ENCODE measurements at regions not wholly inside any gene's neighbourhood (a gene's known extent, or its start where the extent isn't known, plus 50 kb on each side); places are given as distances from the start of the nearest gene placed in this dataset.

- no peak for TF ChIP-seq CTCF (IDR thresholded peaks at IDR 0.05)
- Histone ChIP-seq H3K27ac (ENCODE audit: low read depth in 1 of 2, low read length in 2 of 2) (no peak overlapping the region), H3K4me2 (replicated peaks; ENCODE audit: extremely low read depth, low read length, poor library complexity, severe bottlenecking) (no peak overlapping the region), H3K4me3 (replicated peaks in 1 of 3; ENCODE audit: low read depth in 2 of 3, low read length in 3 of 3) (no peak overlapping the region), H3K79me2 (ENCODE audit: insufficient read depth, low read length) (no peaks in the 10 kb centered on the region), H3K4me1 (ENCODE audit: control insufficient read depth in 1 of 2, insufficient read depth in 2 of 2, low read length in 2 of 2) (no peaks in the 10 kb centered on the region), H3K9ac (ENCODE audit: insufficient read depth, low read length, poor library complexity, severe bottlenecking) (no peak overlapping the region), H2AFZ (ENCODE audit: insufficient read depth, low read depth, low read length, poor library complexity, severe bottlenecking) (no peak overlapping the region), H3K27me3 (ENCODE audit: control insufficient read depth in 2 of 2, insufficient read depth in 2 of 2, low read length in 2 of 2) (no peaks in the 10 kb centered on the region), H3K36me3 (replicated peaks in 1 of 2; ENCODE audit: control insufficient read depth in 1 of 2, insufficient read depth in 2 of 2, low read length in 2 of 2) (no peaks in the 10 kb centered on the region), H4K20me1 (ENCODE audit: insufficient read depth, low read length) (no peaks in the 10 kb centered on the region), H3K9me3 (replicated peaks in 1 of 2; ENCODE audit: control insufficient read depth in 1 of 2, insufficient read depth in 1 of 2, low read length in 2 of 2) (no peaks in the 10 kb centered on the region)
- peaks cover 2 to 10% (median 4%) of the 10 kb centered on the region in 7 donors for H3K9me3 Mint-ChIP-seq
- no peak for DNase-seq
- no peak overlapping the region for H3K27ac Mint-ChIP-seq
- intact Hi-C loops (cut with micrococcal nuclease), result no loop called here
- H3K4me1 Mint-ChIP-seq, result no peaks in the 10 kb centered on the region
- no peaks in the 10 kb centered on the region for H3K36me3 Mint-ChIP-seq
- H3K4me3 Mint-ChIP-seq, result no peak overlapping the region
- peaks cover 0 to 2% (median 0%) of the 10 kb centered on the region in 3 donors for H3K27me3 Mint-ChIP-seq (ENCODE audit: low read depth in 3 of 3)
- WGBS (ENCODE audit: insufficient coverage), result 100% methylated on average over 2 of the region's 6 CpGs
These were observed 274.1 kb upstream of the SMIM30 start for GRCh38 chr7:113392421-113392820.

GRCh38 chr7:113389112-113389646, 270.8 kb upstream of the SMIM30 start:
- Histone ChIP-seq H3K4me1 (ENCODE audit: control insufficient read depth in 1 of 2, insufficient read depth in 2 of 2, low read length in 2 of 2) (no peaks in the 10 kb centered on the region), H3K9ac (ENCODE audit: insufficient read depth, low read length, poor library complexity, severe bottlenecking) (no peak overlapping the region), H2AFZ (ENCODE audit: insufficient read depth, low read depth, low read length, poor library complexity, severe bottlenecking) (no peak overlapping the region), H3K9me3 (replicated peaks in 1 of 2; ENCODE audit: control insufficient read depth in 1 of 2, insufficient read depth in 1 of 2, low read length in 2 of 2) (no peaks in the 10 kb centered on the region), H3K4me3 (replicated peaks in 1 of 3; ENCODE audit: low read depth in 2 of 3, low read length in 3 of 3) (no peak overlapping the region), H3K27ac (ENCODE audit: low read depth in 1 of 2, low read length in 2 of 2) (no peak overlapping the region), H4K20me1 (ENCODE audit: insufficient read depth, low read length) (no peaks in the 10 kb centered on the region), H3K36me3 (replicated peaks in 1 of 2; ENCODE audit: control insufficient read depth in 1 of 2, insufficient read depth in 2 of 2, low read length in 2 of 2) (no peaks in the 10 kb centered on the region), H3K4me2 (replicated peaks; ENCODE audit: extremely low read depth, low read length, poor library complexity, severe bottlenecking) (no peak overlapping the region), H3K27me3 (ENCODE audit: control insufficient read depth in 2 of 2, insufficient read depth in 2 of 2, low read length in 2 of 2) (no peaks in the 10 kb centered on the region), H3K79me2 (ENCODE audit: insufficient read depth, low read length) (no peaks in the 10 kb centered on the region)
- Mint-ChIP-seq H3K27me3 (ENCODE audit: low read depth in 3 of 3) (no peaks in the 10 kb centered on the region), H3K4me3 (no peak overlapping the region), H3K27ac (no peak overlapping the region), H3K9me3 (peaks cover 2 to 7% (median 4%) of the 10 kb centered on the region in 7 donors), H3K36me3 (no peaks in the 10 kb centered on the region), H3K4me1 (no peaks in the 10 kb centered on the region)
- intact Hi-C loops (cut with micrococcal nuclease), result no loop called here
- DNase-seq, result no peak
- no peak for TF ChIP-seq CTCF (IDR thresholded peaks at IDR 0.05)
- WGBS (ENCODE audit: insufficient coverage), result no CpG with 5 or more reads among the region's 2 CpGs

All from CD14-positive monocyte (primary cell).